ENCODE measurements at regions not wholly inside any gene's neighbourhood (a gene's known extent, or its start where the extent isn't known, plus 50 kb on each side); places are given as distances from the start of the nearest gene placed in this dataset.
"Not testable (repeated sequence)": the region's sequence is repeated elsewhere in the genome, so short reads cannot be mapped to it uniquely, and the experiment has no call there.

DNA sequence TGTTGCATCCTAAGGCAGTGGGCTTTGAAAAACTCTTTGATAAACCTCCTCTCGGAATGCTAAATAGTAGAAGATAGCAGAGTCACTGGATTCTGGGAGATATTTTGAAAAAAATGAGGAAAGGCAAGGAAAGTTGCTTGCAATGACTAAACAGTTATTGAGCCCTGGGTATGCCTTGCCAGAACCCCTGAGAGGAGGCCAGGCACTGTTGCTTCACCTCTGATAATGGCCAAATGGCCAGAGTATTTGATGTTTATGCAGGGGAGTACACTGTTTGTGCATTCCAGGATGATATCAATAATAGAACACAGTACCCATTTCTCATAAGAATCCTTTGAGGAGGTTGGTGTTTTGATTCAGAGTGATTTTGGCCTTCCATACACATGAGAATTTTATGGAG is 935.1 kb upstream of the WWC1 start:
- no peak for DNase-seq

DNA sequence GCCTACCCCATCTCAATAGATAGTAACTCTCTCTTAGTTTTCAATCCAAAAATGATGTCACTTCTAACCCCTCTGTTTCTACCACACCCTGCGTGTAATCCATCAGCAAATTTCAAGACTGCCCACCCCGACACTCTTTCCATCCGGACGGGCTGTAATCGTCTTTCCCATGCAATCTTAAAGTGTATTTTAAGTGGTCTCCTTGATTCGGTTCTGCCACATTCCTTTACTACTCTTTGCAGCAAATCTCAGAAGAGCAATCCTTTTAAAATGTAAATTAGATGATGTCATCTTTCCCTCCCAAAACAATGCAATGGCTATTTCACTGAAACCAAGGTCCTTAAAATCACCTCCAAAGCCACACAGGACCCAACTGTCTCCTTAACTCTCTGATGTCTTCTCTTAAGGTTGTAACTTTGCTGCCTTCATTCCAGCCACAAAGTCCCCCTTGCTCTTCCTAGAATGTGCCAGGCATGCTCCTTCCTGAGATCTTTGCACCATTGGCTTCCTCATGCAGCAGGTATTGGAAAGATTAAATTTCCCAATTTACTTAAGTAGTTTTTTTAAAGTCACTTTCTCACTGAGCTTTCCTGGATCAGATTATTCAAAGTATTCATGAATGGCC is 932.5 kb upstream of the WWC1 start:
- DNase-seq = no peak

DNA sequence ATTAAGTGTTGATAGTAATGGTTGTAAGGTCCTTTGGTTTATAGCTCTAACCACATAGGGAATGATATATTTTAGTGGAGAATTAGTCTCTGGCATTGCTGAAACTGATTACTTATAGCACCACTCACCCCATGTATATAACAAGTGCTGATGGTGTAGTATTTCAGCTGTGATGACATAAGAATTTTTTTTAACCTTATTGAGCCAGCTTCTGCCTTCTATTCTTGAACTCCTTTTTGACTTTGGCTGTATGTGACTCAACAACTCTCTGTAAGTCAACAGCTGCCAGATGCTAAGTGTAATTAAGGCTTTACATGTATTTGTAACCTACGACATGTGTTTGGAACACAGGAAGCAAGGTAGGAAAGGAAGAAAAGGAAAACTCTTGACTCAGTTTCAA is 929.6 kb upstream of the WWC1 start:
- DNase-seq = no peak

DNA sequence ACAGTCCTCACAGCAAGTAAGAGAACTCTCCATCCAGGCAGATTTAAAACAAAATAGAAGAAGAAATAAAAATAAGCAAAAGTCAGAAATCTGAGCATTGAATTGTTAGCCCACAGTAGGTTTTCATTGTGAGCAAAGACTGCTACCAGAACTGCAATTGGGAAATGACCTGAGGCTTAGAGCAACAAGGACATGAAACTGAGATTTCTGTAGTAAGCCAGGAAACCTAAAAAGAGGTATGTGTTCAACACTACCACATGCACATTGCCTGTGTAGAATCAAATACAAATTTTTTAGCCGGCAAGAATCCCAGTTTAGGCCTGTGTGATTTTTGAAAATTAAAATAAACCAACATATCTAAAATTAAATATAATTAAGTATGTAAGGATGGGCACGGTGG is 928.4 kb upstream of the WWC1 start:
- DNase-seq = no peak

DNA sequence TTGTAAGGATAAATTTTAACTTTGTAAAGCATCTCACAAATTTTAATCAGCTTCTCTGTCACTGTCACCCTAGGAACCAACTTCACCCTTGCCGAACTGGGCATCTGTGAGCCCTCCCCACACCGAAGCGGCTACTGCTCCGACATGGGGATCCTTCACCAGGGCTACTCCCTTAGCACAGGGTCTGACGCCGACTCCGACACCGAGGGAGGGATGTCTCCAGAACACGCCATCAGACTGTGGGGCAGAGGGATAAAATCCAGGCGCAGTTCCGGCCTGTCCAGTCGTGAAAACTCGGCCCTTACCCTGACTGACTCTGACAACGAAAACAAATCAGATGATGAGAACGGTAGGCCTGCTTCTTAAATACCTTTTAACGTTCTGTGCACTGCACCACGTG is 916.3 kb upstream of the WWC1 start:
- DNase-seq = no peak

DNA sequence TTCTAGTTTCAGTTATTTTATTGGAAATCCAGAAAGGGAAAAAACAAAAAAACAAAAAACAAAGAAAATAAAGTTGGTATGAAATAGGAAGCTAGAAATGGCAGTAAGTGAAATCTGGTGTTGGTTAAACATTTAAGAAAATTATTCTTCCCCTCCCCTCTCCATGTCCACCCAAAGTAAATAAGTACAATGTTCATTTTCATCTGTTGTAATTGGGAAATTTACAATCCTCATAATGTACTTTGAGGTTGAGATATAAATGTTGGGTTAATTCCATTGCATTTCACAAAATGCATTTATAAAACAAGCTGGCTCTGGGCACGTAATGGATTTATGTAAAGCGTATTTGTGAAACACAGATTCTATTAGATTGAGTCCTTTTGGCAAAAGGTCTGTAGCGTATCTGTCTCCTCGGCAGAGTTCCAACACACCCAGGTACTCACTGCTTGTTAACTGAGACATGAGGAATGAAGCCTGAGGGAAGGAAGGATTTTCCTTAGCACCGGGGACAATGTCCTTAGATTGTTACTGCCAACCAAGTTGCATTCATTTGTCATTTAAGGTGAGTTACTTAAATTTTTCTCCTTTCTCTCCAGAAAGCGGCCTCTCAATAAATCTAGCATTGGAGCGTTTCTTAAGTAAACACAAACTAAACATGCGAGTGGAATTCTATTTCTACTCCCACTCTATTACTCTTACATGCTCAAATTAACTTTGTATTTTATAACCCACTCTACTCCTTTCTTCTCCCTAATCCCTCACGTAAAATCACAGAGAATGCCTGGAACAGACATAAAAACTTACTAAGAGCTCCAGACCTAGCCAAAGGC is 912.3 kb upstream of the WWC1 start:
- no peak for DNase-seq

DNA sequence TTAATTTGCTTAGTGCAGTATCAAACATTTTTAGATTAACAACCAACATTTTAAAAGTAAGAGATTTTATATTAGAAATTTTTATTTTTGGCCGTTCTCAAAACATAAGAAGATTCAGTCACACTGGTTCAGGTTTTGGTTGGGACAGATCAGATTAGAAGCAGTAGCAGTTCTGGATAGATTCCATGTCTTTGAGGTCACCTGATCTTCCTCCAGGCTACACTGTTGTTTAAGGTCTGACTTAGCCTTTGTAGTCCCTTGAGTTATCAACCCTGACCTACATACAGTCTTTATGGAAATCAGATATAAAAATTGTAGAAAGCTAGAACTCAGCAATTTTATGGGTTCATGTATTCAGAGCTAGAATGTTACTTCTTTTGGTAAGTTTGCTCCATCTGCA is 910.0 kb upstream of the WWC1 start:
- DNase-seq = no peak

DNA sequence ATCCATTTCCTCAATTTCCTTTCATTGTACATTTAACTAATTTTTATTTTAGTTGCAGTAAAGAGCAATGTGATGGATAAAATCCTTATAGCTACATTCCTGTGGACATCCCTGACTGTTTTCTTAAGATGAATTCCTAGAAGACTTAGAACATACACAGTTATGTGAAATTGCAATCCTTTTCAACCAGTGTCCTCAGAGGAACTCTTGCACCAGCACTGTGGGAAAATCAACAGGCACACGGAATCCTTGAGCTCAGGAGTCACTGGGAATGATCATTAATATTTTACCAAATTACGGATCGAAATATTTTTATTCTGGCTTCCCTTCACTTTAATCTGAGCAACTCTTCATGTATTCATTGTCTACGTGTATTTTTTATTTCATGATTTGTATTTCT is 901.9 kb upstream of the WWC1 start:
- no peak for DNase-seq

DNA sequence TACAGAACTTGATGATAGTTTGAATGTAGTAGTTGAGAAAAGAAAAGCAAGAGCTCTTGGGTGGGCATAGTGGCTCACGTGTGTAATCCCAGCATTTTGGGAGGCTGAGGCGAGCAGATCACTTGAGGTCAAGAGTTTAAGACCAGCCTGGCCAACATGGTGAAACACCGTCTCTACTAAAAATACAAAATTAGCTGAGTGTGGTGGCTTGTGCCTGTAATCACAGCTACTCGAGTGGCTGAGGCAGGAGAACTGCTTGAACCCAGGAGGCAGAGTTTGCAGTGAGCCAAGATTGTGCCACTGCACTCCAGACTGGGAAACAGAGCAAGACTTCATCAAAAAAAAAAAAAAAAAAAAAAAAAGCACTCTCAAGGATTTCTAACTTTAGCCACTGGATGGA is 900.2 kb upstream of the WWC1 start:
- not testable (repeated sequence) for DNase-seq

DNA sequence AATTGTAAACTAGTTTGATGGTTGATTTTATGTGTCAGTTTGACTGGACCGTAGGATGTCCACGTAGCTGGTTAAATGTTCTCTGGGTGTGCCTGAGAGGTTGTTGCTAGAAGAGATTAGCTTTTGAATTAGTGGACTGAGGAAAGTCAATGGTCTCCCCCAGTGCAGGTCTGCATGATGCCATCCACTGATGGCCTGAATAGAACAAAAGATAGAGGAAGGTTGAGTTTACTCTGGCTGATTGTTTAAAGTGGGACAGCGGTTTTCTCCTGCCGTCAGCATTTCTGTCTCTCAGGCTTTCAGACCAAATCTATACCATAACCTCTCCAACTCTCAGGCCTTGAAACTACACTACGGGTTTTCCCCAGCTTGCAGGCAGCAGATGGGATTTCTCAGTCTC is 899.2 kb upstream of the WWC1 start:
- DNase-seq = no peak

DNA sequence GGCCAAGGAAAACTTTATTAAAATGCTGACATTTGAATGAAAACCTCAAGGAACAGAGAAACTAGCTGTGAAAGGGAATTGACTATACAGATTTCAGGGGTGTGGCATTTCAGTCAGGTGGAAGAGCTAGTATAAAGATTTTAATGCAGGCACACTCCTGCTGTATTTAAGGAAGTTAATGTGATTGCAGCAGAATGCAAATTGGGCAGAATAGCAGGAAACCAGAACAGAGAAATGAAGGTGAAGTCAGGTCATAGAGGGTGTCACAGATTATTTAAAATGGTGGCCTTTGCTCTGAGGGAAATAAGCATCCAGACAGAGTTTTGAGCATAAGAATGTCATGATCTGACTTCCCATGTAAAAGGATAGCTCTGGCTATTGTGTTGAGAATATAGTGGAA is 898.1 kb upstream of the WWC1 start:
- no peak for DNase-seq

DNA sequence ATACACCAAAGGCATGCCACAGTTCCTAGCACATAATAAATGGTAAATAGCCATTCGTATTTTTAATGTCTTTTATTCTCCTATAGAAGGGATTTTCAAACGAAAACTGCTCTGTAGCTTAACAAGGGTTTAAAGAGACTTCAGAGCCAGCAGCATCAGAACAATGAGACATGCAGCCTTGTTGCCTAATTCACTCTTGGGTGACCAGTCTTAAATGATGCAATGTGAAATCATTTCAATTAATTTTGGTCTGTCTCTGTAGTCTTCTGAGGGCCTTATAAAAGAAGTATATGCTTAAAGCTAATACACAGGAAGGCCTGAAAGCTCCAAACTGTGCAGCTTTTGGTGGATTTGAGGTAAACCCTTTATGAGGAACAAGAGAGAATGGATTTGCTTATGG is 888.8 kb upstream of the WWC1 start:
- DNase-seq = no peak

DNA sequence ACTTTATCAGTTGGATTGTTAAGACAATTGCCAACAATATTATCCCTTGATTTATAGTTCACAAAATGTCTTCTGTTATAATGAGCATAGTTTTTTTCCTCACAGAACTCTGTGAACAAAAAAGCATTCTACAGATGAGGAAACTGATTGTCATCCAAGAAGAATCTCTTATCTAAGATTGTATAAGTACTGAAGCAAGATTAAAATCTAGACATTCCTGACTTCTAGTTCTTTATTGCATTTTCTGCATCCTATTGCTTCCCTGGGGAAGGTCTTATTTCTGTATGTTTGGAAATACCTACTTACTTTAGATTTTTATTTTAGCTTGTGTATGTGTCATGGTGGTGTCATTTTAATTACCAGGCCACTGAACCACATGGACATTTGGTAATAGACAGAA is 884.9 kb upstream of the WWC1 start:
- no peak for DNase-seq

DNA sequence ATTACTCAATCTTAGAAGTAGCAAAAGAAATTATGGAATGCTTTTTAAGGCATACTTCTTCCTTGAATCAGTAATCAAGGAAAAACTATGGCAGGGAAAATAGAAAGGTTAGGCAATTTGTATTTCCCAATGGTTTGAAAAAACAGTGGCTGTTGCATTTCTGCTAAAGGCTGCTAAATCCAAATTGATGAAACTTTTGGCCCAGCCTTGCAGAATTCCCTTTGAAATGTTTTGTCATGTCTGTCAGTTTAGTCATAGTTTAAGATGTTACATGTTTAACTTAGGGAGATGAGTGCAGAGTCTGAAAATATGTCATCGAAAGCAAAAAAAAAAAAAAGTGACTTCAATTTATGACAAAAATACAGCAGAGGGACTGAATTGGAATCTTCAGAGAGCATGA is 878.9 kb upstream of the WWC1 start:
- DNase-seq = no peak

DNA sequence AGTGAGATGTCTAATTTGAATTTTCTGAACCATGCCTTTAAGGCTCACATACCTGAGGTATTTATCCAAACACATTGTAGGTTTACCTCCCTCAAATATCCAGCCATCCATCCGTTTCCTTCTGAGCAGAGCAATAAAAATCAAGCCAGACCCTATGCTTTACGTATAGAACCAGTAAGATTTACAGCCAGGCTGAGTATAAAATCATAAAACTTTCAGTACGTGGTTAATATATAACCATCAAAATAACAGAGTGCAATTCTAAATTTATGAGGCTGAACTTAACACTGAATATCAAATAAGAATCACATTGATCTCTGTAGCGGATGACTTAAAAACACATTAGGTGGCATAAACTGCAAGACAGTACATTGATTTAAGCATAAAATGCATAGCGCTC is 877.9 kb upstream of the WWC1 start:
- no peak for DNase-seq

DNA sequence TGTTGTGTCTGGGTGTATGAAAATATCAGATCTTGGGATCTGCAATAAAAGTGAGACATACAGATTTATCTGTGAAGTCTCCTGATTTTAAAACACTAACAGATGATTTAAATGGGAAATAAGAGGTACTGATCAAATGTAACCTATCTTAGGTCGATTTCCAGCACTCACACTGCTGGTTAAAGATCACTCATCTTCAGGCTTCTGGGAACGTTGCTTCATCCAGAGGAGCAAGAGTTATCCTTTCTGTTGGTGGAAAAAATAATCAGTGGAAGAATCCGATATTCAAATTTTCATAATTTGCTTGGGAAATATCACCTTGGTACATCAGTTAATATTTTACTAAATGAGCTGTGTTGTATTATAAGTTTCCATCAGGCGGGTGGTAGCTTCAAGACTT is 876.8 kb upstream of the WWC1 start:
- DNase-seq = no peak

DNA sequence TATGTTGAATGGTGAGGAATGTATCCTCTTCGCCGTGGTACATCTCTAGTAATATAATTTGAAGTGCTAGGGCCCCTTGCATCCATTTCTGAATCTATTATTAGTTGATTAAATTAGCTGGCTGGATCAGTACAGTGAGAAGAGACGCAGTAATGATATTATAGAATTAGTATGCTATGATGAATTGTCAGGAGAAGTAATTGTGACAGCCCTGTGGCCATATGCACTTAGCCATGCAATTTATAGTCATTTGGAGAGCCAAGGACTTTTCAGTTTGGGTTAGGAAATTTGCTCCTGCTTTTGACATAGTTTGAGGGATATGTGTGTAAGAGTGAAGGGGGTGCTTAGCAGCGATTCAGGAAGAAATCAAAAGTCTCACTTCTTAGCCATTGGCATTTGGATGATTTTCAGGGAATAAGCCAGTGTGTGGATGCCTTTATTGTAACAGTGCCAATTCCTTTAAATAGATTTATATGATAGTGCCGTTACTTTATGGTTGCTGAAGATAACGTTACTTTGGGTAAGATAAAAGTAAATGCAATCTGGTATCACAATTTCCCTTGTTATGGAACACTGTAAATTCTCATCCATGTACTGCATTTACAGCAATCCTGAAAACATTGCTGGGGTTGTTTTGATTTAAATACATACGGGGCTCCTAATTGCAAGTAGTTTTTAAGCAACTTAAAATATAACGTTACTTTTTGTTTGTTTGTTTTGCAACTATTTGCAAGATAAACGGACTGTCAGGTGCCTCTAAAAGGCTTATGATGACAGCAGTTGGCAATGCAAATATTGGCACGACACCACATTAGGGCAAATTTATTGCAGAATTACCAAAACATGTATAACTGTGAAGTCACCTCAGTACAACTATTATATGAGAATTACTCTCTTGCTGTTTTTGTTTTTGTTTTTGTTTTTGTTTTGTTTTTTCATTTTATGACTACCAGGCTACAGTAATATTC is 875.4 kb upstream of the WWC1 start:
- no peak for DNase-seq

DNA sequence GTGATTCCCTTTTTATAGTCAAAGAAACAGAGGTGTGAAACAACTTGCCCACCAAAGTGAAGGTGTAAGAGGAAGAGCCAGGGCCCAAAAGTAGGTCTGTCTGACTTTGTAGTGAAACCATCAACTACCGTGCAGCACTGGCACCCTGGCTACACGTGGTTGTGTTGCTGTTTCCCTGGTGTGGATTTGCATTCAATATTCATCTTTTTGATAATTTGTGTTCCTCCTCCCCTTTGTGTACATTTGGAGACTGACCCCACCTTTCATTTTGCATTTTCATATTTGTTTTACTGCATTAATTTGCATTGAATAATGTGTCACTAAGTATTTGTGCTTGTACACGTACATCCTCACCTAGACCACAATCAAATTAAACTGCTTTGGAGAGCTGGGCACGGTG is 873.8 kb upstream of the WWC1 start:
- no peak for DNase-seq

DNA sequence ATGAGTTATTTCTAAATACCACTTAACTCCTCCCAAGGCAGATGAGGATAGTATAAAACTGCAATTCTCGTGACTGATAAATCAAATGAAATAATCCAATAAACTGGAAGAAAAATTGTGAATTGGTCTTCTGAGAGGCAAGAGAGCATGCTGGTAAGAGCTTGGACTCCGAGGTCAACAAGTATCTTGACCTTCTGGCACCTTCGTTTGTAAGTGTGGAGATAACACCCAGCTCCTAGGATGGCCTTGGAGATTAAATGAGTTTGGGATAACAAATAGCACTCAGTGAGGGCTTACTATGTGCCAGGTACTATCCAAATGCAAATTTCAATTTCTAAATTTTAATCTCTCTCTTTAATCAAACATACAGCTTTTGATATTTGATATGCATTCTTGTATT is 866.3 kb upstream of the WWC1 start:
- DNase-seq = no peak

DNA sequence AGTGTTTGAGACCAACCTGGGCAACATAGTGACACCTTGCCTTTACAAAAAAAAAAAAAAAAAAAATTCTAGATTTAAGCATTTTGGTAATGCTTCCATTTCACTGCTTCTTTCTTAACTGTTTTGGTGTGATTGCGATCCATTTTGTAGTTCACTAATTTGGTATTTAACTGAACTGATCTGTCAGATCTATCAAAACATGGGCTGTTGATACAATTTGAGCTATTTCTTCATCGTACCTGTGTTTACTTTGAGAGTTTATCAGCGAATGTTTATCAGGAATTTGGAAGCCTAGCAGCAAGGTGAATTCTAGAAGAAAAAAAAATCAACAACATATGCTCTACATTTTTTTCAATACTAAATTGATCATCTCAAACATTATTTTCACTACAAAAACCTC is 864.9 kb upstream of the WWC1 start:
- DNase-seq = no peak

DNA sequence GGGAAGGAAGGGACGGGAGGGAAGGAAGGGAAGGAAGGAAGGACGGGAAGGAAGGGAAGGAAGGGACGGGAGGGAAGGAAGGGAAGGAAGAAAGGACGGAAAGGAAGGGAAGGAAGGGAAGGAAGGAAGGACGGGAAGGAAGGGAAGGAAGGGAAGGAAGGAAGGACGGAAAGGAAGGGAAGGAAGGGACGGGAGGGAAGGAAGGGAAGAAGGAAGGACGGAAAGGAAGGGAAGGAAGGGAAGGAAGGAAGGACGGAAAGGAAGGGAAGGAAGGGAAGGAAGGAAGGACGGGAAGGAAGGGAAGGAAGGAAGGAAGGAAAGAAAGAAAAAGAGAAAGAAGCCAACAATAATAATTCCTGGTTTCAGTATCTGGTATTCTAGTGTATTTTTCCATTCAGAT is 863.8 kb upstream of the WWC1 start:
- DNase-seq = not testable (repeated sequence)

DNA sequence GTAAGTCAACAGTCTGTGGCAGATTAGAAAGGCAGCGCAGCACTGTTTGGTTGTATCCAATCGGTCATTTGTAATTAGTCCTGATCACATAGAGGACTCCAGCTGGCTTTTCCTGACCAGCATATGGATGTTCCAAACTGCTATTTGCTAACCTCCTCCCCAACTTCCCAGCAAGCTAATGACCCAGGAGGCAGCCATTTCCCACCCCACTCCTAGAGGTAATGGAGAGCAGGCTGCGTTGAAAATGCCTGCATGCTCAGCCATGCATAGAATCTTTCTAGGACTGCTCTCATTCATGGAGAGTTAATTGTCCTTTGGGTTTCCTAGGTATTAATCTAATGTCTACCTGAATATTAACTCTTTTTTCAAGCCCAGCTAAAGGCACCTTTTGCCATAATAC is 850.6 kb upstream of the WWC1 start:
- no peak for DNase-seq

DNA sequence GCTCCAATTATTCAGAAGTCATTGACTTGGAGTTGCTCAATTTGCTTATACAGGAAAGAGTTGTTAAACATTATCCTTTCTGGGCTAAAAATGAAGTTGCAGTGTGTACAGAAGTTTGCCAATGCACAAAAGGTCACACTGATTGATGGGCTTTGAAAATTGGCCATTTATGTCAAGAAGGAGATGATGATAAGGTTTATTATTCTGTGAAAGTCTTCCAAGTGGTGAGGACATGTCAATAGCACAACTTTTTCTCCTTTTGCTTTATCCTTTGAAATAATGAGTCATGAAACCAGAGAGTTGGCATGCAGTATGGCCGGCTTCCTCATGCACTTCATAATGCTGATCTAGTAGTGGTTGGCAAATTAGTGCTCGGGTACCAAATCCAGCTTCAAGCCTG is 848.5 kb upstream of the WWC1 start:
- no peak for DNase-seq

Measured in bone marrow (tissue), 2 donors.